Neural crest cell (in vitro differentiated cells): ENCODE measurements at regions not wholly inside any gene's neighbourhood (a gene's known extent, or its start where the extent isn't known, plus 50 kb on each side); places are given as distances from the start of the nearest gene placed in this dataset.

Experiments
- DNase-seq: peaks from one replicate; pipeline ENCODE4 v3.0.0; 2021; ENCODE audit warnings: low read depth, mixed read lengths, low spot score
- H3K27ac Mint-ChIP-seq: one replicate; pipeline ENCODE4 v1.8.0; 2021; ENCODE audit warnings: mild to moderate bottlenecking, mixed read lengths; ENCODE audit not compliant: unreplicated experiment
- H3K27me3 Mint-ChIP-seq: 2 replicates; pipeline ENCODE4 v1.8.0; 2021; ENCODE audit warnings: low read depth, mild to moderate bottlenecking, mixed read lengths
- H3K36me3 Mint-ChIP-seq: 2 replicates; pipeline ENCODE4 v1.8.0; 2021; ENCODE audit warnings: low read depth, mild to moderate bottlenecking, mixed read lengths
- H3K4me1 Mint-ChIP-seq: 2 replicates; pipeline ENCODE4 v1.8.0; 2021; ENCODE audit warnings: mixed read lengths
- H3K4me3 Mint-ChIP-seq: one replicate; pipeline ENCODE4 v1.8.0; 2021; ENCODE audit warnings: mild to moderate bottlenecking, mixed read lengths
- H3K9me3 Mint-ChIP-seq: 2 replicates; pipeline ENCODE4 v1.8.0; 2021; ENCODE audit warnings: mixed read lengths
- TF ChIP-seq, protein P1 (sequence below): fragments of 200-600 bp; sonication (generic); conservative IDR thresholded peaks from 2 replicates; pipeline ENCODE4 v1.5.0; 2021; ENCODE audit warnings: antibody characterized with exemption, mild to moderate bottlenecking

DNA sequence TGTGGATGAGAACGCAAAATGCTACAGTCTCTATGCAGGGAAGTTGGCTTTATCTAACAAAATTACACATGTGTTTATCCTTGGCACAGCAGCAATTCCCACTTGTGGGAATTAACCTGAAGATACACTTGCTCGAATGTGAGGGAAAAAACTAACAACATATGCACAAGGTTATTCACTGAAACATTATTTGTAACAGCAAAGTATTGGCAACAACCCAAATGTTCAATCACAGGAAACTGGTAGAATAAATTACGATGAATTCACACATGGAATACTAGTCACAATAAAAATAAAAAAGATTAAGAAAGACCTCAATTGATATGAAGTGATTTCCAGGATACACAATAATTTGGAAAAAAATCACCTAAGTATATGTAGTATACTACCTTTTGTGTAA is 68.1 kb upstream of the OGFRL1 start:
- TF ChIP-seq, protein P1, sequence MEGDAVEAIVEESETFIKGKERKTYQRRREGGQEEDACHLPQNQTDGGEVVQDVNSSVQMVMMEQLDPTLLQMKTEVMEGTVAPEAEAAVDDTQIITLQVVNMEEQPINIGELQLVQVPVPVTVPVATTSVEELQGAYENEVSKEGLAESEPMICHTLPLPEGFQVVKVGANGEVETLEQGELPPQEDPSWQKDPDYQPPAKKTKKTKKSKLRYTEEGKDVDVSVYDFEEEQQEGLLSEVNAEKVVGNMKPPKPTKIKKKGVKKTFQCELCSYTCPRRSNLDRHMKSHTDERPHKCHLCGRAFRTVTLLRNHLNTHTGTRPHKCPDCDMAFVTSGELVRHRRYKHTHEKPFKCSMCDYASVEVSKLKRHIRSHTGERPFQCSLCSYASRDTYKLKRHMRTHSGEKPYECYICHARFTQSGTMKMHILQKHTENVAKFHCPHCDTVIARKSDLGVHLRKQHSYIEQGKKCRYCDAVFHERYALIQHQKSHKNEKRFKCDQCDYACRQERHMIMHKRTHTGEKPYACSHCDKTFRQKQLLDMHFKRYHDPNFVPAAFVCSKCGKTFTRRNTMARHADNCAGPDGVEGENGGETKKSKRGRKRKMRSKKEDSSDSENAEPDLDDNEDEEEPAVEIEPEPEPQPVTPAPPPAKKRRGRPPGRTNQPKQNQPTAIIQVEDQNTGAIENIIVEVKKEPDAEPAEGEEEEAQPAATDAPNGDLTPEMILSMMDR, result no peak
- H3K27ac Mint-ChIP-seq, result no peak overlapping the region
- H3K27me3 Mint-ChIP-seq, result no peaks in the 10 kb centered on the region
- no peaks in the 10 kb centered on the region for H3K36me3 Mint-ChIP-seq
- H3K9me3 Mint-ChIP-seq, result no peaks in the 10 kb centered on the region
- no peaks in the 10 kb centered on the region for H3K4me1 Mint-ChIP-seq
- DNase-seq, result no peak
- no peak overlapping the region for H3K4me3 Mint-ChIP-seq

DNA sequence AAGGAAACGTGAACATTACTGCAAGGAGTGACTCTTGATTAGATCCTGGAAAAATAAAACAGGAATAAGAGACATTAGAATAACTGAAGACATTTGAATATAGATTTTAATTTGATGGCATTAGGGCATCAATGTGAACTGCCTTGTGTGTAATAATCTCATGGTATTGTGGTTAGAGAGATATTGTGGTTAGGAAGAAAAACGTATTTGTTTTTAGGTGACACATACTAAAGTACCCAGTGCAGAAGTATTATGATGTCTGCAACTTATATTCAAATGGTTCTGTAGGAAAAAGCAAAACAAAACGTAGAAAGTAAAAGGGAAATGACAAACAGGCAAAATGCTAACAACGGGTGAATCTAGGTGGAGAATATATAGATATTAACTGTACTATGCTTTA is 65.9 kb upstream of the OGFRL1 start:
- no peaks in the 10 kb centered on the region for H3K27me3 Mint-ChIP-seq
- TF ChIP-seq, protein P1, result no peak
- no peaks in the 10 kb centered on the region for H3K4me1 Mint-ChIP-seq

GRCh38 chr6:71224011-71224410 is 64.6 kb upstream of the OGFRL1 start:
- no peaks in the 10 kb centered on the region for H3K9me3 Mint-ChIP-seq
- DNase-seq, result no peak
- H3K4me1 Mint-ChIP-seq, result no peaks in the 10 kb centered on the region
- no peaks in the 10 kb centered on the region for H3K36me3 Mint-ChIP-seq
- TF ChIP-seq, protein P1, result no peak
- no peak overlapping the region for H3K4me3 Mint-ChIP-seq
- no peak overlapping the region for H3K27ac Mint-ChIP-seq
- no peaks in the 10 kb centered on the region for H3K27me3 Mint-ChIP-seq

More for the DNA sequence above, 65.9 kb upstream of the OGFRL1 start:
- H3K36me3 Mint-ChIP-seq, result no peaks in the 10 kb centered on the region
- no peaks in the 10 kb centered on the region for H3K9me3 Mint-ChIP-seq
- DNase-seq, result no peak
- H3K27ac Mint-ChIP-seq, result no peak overlapping the region
- H3K4me3 Mint-ChIP-seq, result no peak overlapping the region

- Mint-ChIP-seq H3K36me3 (no peaks in the 10 kb centered on the region), H3K9me3 (no peaks in the 10 kb centered on the region), H3K4me1 (no peaks in the 10 kb centered on the region), H3K4me3 (no peak overlapping the region), H3K27me3 (no peaks in the 10 kb centered on the region), H3K27ac (no peak overlapping the region)
- TF ChIP-seq, protein P1, result no peak
- no peak for DNase-seq
Measured at GRCh38 chr6:71226151-71226550, 62.5 kb upstream of the OGFRL1 start.

DNA sequence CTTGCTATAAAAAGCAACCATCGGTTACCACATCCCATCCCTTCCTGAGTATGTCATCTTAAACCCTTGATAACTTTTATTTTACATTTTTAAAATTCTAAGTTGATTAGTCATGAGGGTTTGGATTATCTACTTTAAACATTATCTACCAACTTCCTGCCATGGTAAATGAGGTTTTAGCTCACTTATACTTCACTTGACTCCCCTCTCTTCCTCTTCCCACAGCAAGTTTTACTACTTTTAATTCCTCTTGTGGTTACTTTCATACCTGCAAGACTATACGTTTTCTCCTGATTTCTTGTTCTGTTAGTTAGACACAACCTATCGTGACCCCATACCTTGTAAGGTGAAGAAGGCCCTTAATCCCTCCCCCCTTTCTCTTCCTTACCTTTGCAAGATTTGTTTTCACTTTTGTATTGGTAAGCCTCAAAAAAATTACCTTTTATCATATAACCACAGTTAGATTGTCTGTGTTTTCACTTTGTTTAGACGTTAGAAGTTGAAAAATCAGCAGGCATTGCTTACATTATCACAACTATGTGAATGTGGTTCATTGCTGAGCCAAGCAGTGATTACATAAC is 60.1 kb upstream of the OGFRL1 start:
- no peaks in the 10 kb centered on the region for H3K9me3 Mint-ChIP-seq
- no peaks in the 10 kb centered on the region for H3K27me3 Mint-ChIP-seq
- no peak overlapping the region for H3K27ac Mint-ChIP-seq
- no peaks in the 10 kb centered on the region for H3K36me3 Mint-ChIP-seq
- TF ChIP-seq, protein P1, result no peak
- no peak overlapping the region for H3K4me3 Mint-ChIP-seq
- H3K4me1 Mint-ChIP-seq, result no peaks in the 10 kb centered on the region
- DNase-seq, result no peak
